HG03064 (cell line): ENCODE measurements at regions not wholly inside any gene's neighbourhood (a gene's known extent, or its start where the extent isn't known, plus 50 kb on each side); places are given as distances from the start of the nearest gene placed in this dataset.
"Not testable (repeated sequence)": the region's sequence is repeated elsewhere in the genome, so short reads cannot be mapped to it uniquely, and the experiment has no call there.

ENCODE experiments used
- ATAC-seq: cut with Tn5 transposase; IDR thresholded peaks from one replicate; pipeline ENCODE4 v1.9.1; 2021; ENCODE audit warnings: low read depth; ENCODE audit not compliant: unreplicated experiment

DNA sequence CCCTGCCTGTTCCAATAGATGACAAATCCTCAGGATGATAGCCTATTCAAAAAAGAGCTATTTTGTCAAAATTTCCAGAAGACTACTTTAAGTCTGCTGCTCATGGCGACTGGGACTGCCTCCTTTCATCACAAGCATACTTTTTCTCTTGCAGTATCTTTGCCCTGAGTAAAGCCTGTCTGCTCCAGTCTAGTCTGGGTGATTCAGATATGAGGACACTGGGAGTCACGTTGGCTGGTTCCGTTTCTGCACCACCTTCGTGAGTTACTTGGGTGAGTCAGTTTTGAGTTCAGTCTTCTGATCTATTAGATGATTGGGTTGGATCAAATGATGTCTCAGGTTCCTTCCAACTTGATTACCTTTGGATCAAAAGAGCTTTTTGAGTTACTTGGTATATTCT lies 301.3 kb upstream of the STXBP6 start:
- no peak for ATAC-seq

- ATAC-seq, result no peak
Measured at GRCh38 chr14:25350802-25351201, 300.9 kb upstream of the STXBP6 start.

DNA sequence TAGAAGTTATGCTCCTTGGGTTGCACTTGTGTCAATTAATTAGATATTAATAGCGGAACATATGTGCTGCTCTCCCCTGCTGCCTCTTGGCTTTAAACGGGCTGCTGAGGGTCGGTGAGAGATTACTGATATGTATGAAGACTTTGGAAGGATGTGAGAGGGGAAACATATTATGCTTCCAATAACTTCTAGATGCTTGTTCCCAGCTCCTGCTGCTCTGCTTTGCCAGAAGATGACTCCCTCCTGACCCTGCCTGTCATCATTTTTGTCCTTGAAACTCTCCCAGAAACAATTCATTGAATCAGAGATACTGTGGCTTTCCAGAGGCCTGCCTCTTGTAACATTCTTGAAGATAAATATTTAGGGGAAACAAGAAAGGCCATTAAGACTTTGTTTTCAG lies 300.1 kb upstream of the STXBP6 start:
- ATAC-seq, result no peak

DNA sequence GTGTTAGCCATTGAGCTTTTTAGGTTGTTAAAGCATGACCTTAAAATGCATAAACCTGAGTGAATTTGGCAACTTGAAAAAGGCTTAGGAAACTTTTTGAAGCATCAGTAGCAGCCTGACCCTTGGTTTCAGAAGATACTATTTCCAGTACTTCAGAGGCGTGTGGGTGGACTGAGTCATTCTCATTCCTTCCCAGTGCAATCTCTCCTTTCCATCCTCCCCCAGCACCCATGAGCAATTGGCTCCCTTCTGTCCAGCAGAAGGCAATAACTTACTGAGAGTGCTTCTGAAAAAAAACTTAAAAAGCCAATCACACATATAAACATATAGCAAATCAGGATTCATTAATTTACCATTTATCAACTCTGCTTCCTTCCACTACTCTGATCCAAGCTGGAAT lies 299.3 kb upstream of the STXBP6 start:
- ATAC-seq, result no peak

- no peak for ATAC-seq
Measured at GRCh38 chr14:25340882-25341281, 290.9 kb upstream of the STXBP6 start.

- no peak for ATAC-seq
Measured at GRCh38 chr14:25322784-25323183, 272.8 kb upstream of the STXBP6 start.

DNA sequence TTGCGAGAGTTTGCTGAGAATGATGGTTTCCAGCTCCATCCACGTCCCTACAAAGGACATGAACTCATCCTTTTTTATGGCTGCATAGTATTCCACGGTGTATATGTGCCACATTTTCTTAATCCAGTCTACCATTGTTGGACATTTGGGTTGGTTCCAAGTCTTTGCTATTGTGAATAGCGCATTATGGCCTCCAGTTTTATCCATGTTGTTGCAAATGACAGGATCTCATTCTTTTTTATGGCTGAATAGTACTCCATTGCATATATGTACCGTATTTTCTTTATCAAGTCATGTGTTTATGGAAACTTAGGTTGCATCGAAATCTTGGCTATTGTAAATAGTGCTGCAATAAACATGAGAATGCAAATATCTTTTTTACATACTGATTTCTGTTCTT lies 266.1 kb upstream of the STXBP6 start:
- not testable (repeated sequence) for ATAC-seq

DNA sequence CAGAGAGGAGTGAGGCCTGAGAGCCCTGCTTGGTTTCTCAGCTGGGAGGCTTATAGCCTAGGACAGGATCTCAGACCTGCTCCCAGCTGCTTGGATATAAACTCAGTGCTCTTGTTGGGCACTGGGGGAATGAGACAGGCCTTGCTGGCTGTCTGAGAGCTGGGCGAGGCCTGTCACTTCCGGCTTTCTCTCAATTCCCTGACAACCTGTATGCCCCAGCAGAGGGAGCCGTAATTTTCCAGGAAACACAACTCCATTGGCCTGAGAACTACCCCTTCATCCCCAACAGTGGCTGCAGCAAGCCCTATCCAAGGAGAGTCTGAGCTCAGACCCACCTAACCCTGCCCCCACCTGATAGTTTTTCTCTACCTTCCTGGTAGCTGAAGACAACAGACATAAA lies 258.3 kb upstream of the STXBP6 start:
- ATAC-seq, result no peak

DNA sequence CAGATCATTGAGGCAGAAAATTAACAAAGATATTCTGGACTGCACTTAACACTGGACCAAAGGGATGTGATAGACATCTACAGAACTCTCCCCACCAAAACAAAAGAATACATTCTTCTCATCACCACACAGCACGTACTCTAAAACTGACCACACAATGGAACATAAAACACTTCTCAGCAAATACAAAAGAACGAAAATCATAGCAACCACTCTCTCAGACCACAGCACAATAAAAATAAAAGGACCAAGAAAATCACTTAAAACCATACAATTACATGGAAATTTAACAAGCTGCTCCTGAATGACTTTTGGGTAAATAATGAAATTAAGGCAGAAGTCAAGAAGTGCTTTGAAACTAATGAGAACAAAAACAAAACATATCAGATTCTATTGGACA lies 254.0 kb upstream of the STXBP6 start:
- no peak for ATAC-seq

DNA sequence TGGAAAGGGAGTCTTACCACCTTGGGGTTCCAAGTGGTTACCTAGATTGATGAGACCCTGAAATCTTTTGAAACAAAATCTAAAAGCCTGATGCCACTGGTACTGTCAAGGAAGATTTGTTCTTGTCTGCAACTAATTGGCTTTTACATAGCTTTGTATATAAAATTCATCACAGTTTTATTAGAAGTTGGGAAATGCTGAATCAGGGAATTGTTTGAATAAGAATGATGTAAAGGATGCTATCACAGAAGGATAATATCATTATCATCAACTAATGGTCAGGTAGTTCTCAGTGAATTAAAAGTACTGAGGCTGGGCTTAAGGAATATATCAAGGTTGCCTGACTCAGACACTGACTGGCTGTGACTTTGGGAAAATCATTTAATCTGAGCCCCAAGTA lies 248.3 kb upstream of the STXBP6 start:
- no peak for ATAC-seq

- not testable (repeated sequence) for ATAC-seq
Measured at GRCh38 chr14:25290154-25290553, 240.2 kb upstream of the STXBP6 start.

GRCh38 chr14:25274529-25274928 lies 224.6 kb upstream of the STXBP6 start:
- ATAC-seq, result no peak

DNA sequence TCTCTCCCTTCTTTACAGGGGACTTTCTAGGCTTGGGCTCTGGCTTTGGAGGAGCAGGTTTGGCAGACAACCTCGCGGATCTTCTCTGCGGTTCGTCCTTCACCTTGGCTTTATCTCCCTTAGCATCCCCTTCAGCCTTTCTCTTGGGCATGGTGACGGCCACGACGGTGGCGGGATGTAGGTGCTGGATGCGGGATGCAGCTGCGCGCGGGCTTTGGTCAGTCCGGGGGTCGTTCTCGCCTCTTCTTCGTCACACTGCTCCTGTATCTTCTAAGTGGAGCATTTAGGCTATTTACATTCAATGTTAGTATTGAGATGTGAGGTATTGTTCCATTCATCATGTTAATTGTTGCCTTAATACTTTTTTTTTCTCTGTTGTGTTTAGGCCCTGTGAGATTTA lies 217.2 kb upstream of the STXBP6 start:
- no peak for ATAC-seq

DNA sequence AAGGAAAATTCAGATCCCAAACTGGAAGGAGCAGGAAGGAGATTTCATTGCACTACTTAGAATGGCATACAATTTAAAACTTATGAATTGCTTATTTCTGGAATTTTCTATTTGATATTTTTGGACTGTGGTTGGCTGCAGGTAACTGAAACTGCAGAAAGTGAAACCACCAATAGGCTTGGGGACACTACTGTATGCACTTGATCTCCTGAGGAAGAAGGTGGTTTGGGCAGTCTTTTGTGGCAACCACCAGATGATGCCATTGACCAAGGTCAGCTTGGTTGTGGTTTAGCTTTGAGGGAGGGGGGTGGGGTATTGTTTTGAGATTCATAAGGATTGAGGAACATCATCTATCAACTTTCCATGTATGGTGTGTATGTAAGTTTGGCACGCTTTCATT lies 209.5 kb upstream of the STXBP6 start:
- ATAC-seq, result no peak

DNA sequence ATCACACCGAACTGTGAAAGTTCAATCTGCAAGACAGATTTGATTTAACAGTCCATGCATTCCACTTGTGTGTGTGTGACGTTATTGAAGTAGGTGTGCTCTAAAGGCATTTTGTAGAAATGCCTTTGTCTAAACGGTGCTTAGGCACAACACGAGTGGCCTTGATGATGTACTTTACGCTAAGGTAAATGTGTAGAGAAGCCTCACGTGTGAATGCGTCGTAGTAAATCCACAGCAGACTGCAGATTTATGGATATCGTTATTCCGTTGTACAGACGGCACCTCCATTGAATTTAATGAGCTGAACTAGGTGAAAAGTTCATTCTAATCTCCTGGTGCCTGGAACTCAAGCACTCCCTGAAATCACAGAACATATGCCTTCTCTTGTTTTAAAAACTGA lies 202.8 kb upstream of the STXBP6 start:
- ATAC-seq, result no peak

DNA sequence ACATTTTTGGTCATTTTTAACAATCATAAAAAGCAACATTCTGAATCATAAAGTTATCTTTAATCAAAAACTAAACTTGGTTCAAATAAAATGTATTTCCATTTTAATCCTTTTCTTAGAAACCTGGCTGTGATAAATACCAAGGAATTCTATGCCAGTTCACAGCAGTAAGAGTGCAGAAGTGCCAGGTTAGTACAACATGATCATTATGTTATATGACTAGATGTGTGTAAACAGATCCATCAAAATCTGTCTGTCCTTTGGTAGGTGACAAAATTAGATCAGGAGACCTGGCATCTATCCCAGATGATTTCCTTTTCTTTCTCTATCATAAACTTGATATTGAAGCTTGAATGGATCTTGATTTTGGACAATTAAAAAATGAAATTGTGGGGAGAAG lies 200.6 kb upstream of the STXBP6 start:
- no peak for ATAC-seq

DNA sequence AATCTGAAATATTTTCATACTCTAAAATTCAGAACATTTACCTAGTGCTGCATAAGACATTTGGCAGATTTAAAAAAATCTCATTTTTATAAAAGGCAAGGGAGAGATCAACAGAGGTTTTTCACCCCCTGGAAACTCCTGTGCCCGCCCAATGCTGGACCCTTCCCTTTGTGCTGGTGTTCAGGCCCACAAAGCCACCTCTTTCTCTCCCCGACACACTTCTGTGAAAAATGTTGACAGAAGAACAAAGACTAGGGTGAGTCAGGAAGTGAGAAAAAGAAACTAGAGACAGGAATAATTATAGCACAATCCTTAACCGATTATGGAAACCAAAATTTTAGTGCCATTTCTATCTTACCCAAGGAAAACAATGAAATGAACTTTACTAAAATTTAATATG lies 197.7 kb upstream of the STXBP6 start:
- no peak for ATAC-seq

DNA sequence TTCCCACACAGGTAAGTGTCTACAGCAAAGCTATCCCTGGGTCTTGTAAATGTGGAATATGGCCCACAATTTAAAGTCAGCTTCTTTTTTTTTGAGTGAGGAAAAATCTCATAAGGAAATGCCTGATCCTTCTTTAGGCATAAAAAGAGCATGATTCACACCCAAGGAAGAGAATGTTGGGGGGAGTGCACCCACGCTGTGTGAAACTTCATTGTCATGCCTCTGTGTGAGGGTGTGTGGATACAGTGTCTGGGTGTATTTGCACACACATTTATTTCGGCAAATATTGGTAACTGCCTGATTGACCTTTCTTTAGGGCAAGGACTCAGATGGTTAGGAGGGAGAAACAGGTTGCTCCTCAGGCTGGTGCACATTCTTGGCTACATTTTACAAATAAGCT lies 196.8 kb upstream of the STXBP6 start:
- ATAC-seq, result no peak

GRCh38 chr14:25239170-25239569 lies 189.2 kb upstream of the STXBP6 start:
- no peak for ATAC-seq

GRCh38 chr14:25237845-25238244 lies 187.9 kb upstream of the STXBP6 start:
- ATAC-seq, result no peak

DNA sequence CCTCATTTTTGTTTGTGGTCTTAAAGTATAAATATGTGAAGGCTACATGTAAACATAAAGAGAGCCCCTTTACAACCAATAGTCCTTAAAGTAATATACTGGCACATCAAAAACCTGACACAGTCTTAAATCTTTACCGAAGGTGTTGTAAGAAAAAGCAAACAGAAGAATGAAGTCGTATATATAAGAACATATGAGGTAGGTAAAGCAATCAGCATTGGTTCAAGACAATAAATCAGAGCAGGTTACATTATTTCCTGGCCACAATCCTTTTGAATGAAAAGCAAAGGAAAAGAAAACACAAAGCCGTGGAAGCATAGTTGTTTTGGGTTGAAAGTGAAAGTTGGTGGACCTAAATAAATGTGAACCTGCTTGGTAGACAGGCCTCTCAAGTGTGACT lies 183.7 kb upstream of the STXBP6 start:
- no peak for ATAC-seq

GRCh38 chr14:25231004-25231403 lies 181.1 kb upstream of the STXBP6 start:
- ATAC-seq, result no peak

- no peak for ATAC-seq
Measured at GRCh38 chr14:25226214-25226613, 176.3 kb upstream of the STXBP6 start.

- ATAC-seq, result no peak
Measured at GRCh38 chr14:25222256-25222655, 172.3 kb upstream of the STXBP6 start.
